ENCODE measurements at regions not wholly inside any gene's neighbourhood (a gene's known extent, or its start where the extent isn't known, plus 50 kb on each side); places are given as distances from the start of the nearest gene placed in this dataset.

DNA sequence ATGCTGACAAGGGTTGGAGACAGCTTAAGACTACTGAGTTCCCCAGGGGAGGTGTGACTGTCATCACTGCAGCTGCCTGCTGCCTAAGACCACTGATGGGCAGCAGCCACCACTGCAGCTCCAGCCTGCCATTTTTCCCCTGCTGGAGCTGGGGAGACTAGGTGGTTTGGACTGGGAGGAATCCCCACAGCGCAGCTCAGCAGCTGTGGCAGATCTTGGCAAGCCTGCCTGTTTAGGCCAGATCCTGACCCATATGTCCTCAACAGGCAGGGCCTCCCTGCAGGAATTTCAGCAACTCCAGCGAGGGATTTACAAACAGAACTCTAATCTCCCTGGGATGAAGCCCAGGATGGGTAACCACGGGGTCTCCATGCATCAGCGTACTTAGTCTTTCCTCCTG, 356.4 kb upstream of the TOM1L1 start:
- no peak for TF ChIP-seq POLR2A (IDR thresholded peaks at IDR 0.05)
- TF ChIP-seq, protein P1, sequence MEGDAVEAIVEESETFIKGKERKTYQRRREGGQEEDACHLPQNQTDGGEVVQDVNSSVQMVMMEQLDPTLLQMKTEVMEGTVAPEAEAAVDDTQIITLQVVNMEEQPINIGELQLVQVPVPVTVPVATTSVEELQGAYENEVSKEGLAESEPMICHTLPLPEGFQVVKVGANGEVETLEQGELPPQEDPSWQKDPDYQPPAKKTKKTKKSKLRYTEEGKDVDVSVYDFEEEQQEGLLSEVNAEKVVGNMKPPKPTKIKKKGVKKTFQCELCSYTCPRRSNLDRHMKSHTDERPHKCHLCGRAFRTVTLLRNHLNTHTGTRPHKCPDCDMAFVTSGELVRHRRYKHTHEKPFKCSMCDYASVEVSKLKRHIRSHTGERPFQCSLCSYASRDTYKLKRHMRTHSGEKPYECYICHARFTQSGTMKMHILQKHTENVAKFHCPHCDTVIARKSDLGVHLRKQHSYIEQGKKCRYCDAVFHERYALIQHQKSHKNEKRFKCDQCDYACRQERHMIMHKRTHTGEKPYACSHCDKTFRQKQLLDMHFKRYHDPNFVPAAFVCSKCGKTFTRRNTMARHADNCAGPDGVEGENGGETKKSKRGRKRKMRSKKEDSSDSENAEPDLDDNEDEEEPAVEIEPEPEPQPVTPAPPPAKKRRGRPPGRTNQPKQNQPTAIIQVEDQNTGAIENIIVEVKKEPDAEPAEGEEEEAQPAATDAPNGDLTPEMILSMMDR (IDR thresholded peaks at IDR 0.05), result no peak
- no peak for TF ChIP-seq EP300 (IDR thresholded peaks at IDR 0.05)
